ENCODE measurements at regions not wholly inside any gene's neighbourhood (a gene's known extent, or its start where the extent isn't known, plus 50 kb on each side); places are given as distances from the start of the nearest gene placed in this dataset.

DNA sequence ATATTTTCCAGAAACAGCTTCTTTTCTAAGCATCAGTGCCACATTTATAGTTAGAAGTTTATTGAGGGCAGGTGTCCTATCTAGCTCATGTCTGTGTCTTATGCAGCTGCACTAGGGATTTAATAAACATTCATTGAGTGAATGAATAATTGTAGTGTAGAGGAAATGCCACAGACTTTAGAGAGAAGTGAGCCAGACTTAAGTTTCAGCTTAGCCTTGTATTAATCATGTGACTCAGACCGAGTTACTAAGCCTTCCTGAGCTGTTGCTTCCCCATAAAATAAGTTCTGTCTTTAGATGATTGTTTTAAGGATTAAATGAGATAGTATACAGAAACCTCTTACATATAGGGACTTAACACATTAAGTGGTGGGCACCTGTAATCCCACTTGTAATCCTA lies 236.1 kb upstream of the DDHD1 start (continued):
- TF ChIP-seq EZH2phosphoT487 (IDR thresholded peaks at IDR 0.05; ENCODE audit: unreplicated experiment) (no peak), EZH2 (IDR thresholded peaks at IDR 0.05; ENCODE audit: low read depth, unreplicated experiment) (no peak), STAT1 (IDR thresholded peaks at IDR 0.05; ENCODE audit: unreplicated experiment) (no peak), ZNF331 (CRISPR knock-in tag; IDR thresholded peaks at IDR 0.05; ENCODE audit: low read depth) (no peak), ZNF114 (CRISPR knock-in tag; IDR thresholded peaks at IDR 0.05) (no peak)
- TF ChIP-seq, protein P1, sequence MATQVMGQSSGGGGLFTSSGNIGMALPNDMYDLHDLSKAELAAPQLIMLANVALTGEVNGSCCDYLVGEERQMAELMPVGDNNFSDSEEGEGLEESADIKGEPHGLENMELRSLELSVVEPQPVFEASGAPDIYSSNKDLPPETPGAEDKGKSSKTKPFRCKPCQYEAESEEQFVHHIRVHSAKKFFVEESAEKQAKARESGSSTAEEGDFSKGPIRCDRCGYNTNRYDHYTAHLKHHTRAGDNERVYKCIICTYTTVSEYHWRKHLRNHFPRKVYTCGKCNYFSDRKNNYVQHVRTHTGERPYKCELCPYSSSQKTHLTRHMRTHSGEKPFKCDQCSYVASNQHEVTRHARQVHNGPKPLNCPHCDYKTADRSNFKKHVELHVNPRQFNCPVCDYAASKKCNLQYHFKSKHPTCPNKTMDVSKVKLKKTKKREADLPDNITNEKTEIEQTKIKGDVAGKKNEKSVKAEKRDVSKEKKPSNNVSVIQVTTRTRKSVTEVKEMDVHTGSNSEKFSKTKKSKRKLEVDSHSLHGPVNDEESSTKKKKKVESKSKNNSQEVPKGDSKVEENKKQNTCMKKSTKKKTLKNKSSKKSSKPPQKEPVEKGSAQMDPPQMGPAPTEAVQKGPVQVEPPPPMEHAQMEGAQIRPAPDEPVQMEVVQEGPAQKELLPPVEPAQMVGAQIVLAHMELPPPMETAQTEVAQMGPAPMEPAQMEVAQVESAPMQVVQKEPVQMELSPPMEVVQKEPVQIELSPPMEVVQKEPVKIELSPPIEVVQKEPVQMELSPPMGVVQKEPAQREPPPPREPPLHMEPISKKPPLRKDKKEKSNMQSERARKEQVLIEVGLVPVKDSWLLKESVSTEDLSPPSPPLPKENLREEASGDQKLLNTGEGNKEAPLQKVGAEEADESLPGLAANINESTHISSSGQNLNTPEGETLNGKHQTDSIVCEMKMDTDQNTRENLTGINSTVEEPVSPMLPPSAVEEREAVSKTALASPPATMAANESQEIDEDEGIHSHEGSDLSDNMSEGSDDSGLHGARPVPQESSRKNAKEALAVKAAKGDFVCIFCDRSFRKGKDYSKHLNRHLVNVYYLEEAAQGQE (IDR thresholded peaks at IDR 0.05; ENCODE audit: unreplicated experiment) = no peak

DNA sequence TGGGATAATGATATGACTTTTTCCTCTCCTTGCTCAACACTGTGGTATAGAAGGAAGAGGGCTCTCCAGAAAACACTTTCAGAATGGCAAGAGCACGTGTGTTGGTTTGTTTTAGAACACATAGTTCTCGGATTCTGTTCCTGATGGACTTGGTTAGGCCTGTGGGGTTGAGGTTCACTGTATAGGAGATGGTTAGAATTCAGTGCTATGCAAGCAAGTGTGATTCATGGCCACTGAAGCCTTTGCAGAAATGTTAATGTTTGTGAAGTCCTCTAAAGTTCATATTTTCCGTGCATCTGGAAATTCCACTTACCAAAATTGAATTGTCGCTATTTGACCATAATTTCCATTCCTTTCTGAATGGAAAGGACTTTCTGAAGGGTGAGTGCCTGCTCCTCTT lies 233.2 kb upstream of the DDHD1 start:
- Histone ChIP-seq H3K36me3 (ENCODE audit: insufficient read depth) (no peaks in the 10 kb centered on the region), H2AFZ (no peak overlapping the region), H3K4me3 (no peak overlapping the region), H3F3A (replicated peaks; ENCODE audit: low read depth) (no peaks in the 10 kb centered on the region), H4K20me1 (replicated peaks; ENCODE audit: insufficient read depth) (no peaks in the 10 kb centered on the region), H3K27me3 (ENCODE audit: insufficient read depth) (no peaks in the 10 kb centered on the region), H3K9me2 (ENCODE audit: insufficient read depth) (0 out of 2 replicates have a peak, but pooled peaks cover 2% of the 10 kb centered on the region), H3K27ac (ENCODE audit: low read depth) (no peak overlapping the region), H3K79me2 (replicated peaks; ENCODE audit: insufficient read depth) (no peaks in the 10 kb centered on the region), H3K4me1 (ENCODE audit: insufficient read depth) (no peaks in the 10 kb centered on the region), H3K4me2 (no peak overlapping the region)
- no peak for ATAC-seq
- Mint-ChIP-seq H3K27ac (no peak overlapping the region), H3K4me1 (peaks cover 7% of the 10 kb centered on the region; the same call in 2 of the 3 replicates), H3K4me3 (no peak overlapping the region), H3K9me3 (no peaks in the 10 kb centered on the region), H3K27me3 (ENCODE audit: insufficient read depth, low read depth, poor library complexity) (peaks cover 2% of the 10 kb centered on the region), H3K36me3 (ENCODE audit: low read depth) (no peaks in the 10 kb centered on the region)
- DNase-seq (ENCODE audit: low spot score) = no peak
- TF ChIP-seq POLR2AphosphoS5 (IDR thresholded peaks at IDR 0.05; ENCODE audit: low read depth) = no peak
- no peak for TF ChIP-seq ZNF331 (CRISPR knock-in tag; IDR thresholded peaks at IDR 0.05; ENCODE audit: low read depth)
- no peak for TF ChIP-seq JUNB (IDR thresholded peaks at IDR 0.05; ENCODE audit: unreplicated experiment)
- TF ChIP-seq, protein P2, sequence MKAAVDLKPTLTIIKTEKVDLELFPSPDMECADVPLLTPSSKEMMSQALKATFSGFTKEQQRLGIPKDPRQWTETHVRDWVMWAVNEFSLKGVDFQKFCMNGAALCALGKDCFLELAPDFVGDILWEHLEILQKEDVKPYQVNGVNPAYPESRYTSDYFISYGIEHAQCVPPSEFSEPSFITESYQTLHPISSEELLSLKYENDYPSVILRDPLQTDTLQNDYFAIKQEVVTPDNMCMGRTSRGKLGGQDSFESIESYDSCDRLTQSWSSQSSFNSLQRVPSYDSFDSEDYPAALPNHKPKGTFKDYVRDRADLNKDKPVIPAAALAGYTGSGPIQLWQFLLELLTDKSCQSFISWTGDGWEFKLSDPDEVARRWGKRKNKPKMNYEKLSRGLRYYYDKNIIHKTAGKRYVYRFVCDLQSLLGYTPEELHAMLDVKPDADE (IDR thresholded peaks at IDR 0.05) = no peak
- TF ChIP-seq CREB1 (CRISPR knock-in tag; IDR thresholded peaks at IDR 0.05; ENCODE audit: low read depth) = no peak
- TF ChIP-seq ZNF114 (CRISPR knock-in tag; IDR thresholded peaks at IDR 0.05) = no peak
- TF ChIP-seq EZH2 (IDR thresholded peaks at IDR 0.05; ENCODE audit: low read depth, unreplicated experiment) = no peak
- TF ChIP-seq, protein P1 (IDR thresholded peaks at IDR 0.05; ENCODE audit: unreplicated experiment) = no peak
- no peak for TF ChIP-seq NANOG (IDR thresholded peaks at IDR 0.05; ENCODE audit: borderline replicate concordance)
- TF ChIP-seq, protein P3, sequence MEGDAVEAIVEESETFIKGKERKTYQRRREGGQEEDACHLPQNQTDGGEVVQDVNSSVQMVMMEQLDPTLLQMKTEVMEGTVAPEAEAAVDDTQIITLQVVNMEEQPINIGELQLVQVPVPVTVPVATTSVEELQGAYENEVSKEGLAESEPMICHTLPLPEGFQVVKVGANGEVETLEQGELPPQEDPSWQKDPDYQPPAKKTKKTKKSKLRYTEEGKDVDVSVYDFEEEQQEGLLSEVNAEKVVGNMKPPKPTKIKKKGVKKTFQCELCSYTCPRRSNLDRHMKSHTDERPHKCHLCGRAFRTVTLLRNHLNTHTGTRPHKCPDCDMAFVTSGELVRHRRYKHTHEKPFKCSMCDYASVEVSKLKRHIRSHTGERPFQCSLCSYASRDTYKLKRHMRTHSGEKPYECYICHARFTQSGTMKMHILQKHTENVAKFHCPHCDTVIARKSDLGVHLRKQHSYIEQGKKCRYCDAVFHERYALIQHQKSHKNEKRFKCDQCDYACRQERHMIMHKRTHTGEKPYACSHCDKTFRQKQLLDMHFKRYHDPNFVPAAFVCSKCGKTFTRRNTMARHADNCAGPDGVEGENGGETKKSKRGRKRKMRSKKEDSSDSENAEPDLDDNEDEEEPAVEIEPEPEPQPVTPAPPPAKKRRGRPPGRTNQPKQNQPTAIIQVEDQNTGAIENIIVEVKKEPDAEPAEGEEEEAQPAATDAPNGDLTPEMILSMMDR (conservative IDR thresholded peaks at IDR 0.05; ENCODE audit: low read depth in 2 of 2) = no peak
- no peak for TF ChIP-seq EZH2phosphoT487 (IDR thresholded peaks at IDR 0.05; ENCODE audit: unreplicated experiment)
- TF ChIP-seq STAT1 (IDR thresholded peaks at IDR 0.05; ENCODE audit: unreplicated experiment) = no peak

All from GM23338 (cell line).